Adrenal gland (tissue), 9 donors: ENCODE measurements at regions not wholly inside any gene's neighbourhood (a gene's known extent, or its start where the extent isn't known, plus 50 kb on each side); places are given as distances from the start of the nearest gene placed in this dataset.

Experiments
- DNase-seq, 7 donors: peaks; one replicate each; pipeline ENCODE4 v3.0.0-alpha.2; 2019 to 2020
- H3K27ac ChIP-seq, 5 donors: fragments of 200-600 bp; sonication (generic) in 4 of 5; 1 replicate in 3 of 5; 2 replicates in 2 of 5; pipeline versions ENCODE4 v1.5.1 to v1.8.0; 2016 to 2020; ENCODE audit warnings: mild to moderate bottlenecking in 1 of 5
- H3K27me3 ChIP-seq: fragments of 200-600 bp; 2 replicates; pipeline ENCODE4 v1.8.0; 2021
- H3K36me3 ChIP-seq, 2 donors: fragments of 200-600 bp; replicated peaks in 1 of 2; 1 replicate in 1 of 2; 2 replicates in 1 of 2; pipeline versions ENCODE4 v1.5.1 to v1.8.0; 2018 to 2022
- H3K4me1 ChIP-seq, 2 donors: fragments of 200-600 bp; replicated peaks in 1 of 2; 1 replicate in 1 of 2; 2 replicates in 1 of 2; pipeline versions ENCODE4 v1.5.1 to v1.8.0; 2018 to 2021
- H3K4me3 ChIP-seq, 4 donors: fragments of 200-600 bp; sonication (generic) in 3 of 4; one replicate each; pipeline ENCODE4 v1.5.1; 2016 to 2018
- H3K9me3 ChIP-seq, 3 donors: fragments of 200-600 bp; sonication (generic) in 1 of 3; replicated peaks in 1 of 3; 1 replicate in 2 of 3; 2 replicates in 1 of 3; pipeline versions ENCODE4 v1.5.1 to v1.8.0; 2016 to 2021
- CTCF ChIP-seq, 6 experiments: fragments of 450-650 bp in 4 of 6; fragments of 200-600 bp in 2 of 6; sonication (generic) in 1 of 6; IDR thresholded peaks; 1 replicate in 5 of 6; 2 replicates in 1 of 6; pipeline versions ENCODE4 v1.5.1 to v1.8.0; 2016 to 2021; ENCODE audit warnings: antibody characterized with exemption in 6 of 6, mild to moderate bottlenecking in 2 of 6, moderate library complexity in 1 of 6
- POLR2A ChIP-seq, 2 donors: fragments of 450-650 bp; IDR thresholded peaks; one replicate each; pipeline ENCODE4 v1.6.1; 2017; ENCODE audit warnings: antibody characterized with exemption in 2 of 2, mild to moderate bottlenecking in 2 of 2, moderate library complexity in 1 of 2
- WGBS, 4 donors: extraction: QIAGEN DNeasy Blood & Tissue Kit in 2 of 4; methylation state at CpG; one replicate each; pipeline versions ENCODE4 v1.1.5 to v1.1.7; 2013 to 2017; 5-methylcytosine and 5-hydroxymethylcytosine counted together
- intact Hi-C, 2 donors: fragments of 100-400 bp; cut with DNase I; formaldehyde crosslinking; loops; one replicate each; pipeline versions ENCODE4 v1.14.1 to v1.15.0; 2022 to 2023
- donor health status: healthy with polysubstance abuse.
- donor health status: Bipolar disorder and iron deficiency.
- donor health status: DM: yes; HTN: yes; CAD: no.
- donor health status: DM: no; HTN: no; CAD: no.
- donor health status: DM: no; HTN: no; CAD: no.

GRCh38 chr11:112829971-112830654 is 131.1 kb upstream of the NCAM1 start:
- H3K27me3 ChIP-seq = no peaks in the 10 kb centered on the region
- peaks cover 0 to 3% of the 10 kb centered on the region in 2 donors for H3K4me1 ChIP-seq
- DNase-seq = no peak
- intact Hi-C loops = no loop called here
- no peaks in the 10 kb centered on the region for H3K9me3 ChIP-seq
- TF ChIP-seq POLR2A (IDR thresholded peaks at IDR 0.05) = no peak
- no peak for TF ChIP-seq CTCF (IDR thresholded peaks at IDR 0.05)
- H3K27ac ChIP-seq = no peak overlapping the region
- WGBS, 4 donors = 79 to 80% (median 80%) methylated on average over 4 to 6 of the region's 6 CpGs
- H3K4me3 ChIP-seq = no peak overlapping the region
- H3K36me3 ChIP-seq = no peaks in the 10 kb centered on the region

- Histone ChIP-seq H3K27me3 (no peaks in the 10 kb centered on the region), H3K4me3 (no peak overlapping the region), H3K27ac (no peak overlapping the region), H3K9me3 (no peaks in the 10 kb centered on the region), H3K4me1 (peaks cover 0 to 3% of the 10 kb centered on the region in 2 donors), H3K36me3 (no peaks in the 10 kb centered on the region)
- TF ChIP-seq POLR2A (IDR thresholded peaks at IDR 0.05) (no peak), CTCF (IDR thresholded peaks at IDR 0.05) (no peak)
- WGBS, 4 donors = 71 to 92% (median 85%) methylated on average over 1 of the region's 1 CpG
- DNase-seq = peak in 1 of 7 donors; percentile 46
- intact Hi-C loops = no loop called here
These were observed 130.2 kb upstream of the NCAM1 start for GRCh38 chr11:112831041-112831440.

- Histone ChIP-seq H3K4me1 (peaks cover 0 to 3% of the 10 kb centered on the region in 2 donors), H3K27ac (no peak overlapping the region), H3K9me3 (no peaks in the 10 kb centered on the region), H3K36me3 (no peaks in the 10 kb centered on the region), H3K27me3 (no peaks in the 10 kb centered on the region), H3K4me3 (no peak overlapping the region)
- TF ChIP-seq POLR2A (IDR thresholded peaks at IDR 0.05) = no peak
- TF ChIP-seq CTCF (IDR thresholded peaks at IDR 0.05) = no peak
- DNase-seq = no peak
- 74 to 88% (median 81%) methylated on average over 2 to 3 of the region's 3 CpGs for WGBS, 4 donors
- intact Hi-C loops = no loop called here
These were observed 129.1 kb upstream of the NCAM1 start for GRCh38 chr11:112831969-112832766.

GRCh38 chr11:112834277-112834755 is 126.9 kb upstream of the NCAM1 start:
- Histone ChIP-seq H3K36me3 (no peaks in the 10 kb centered on the region), H3K9me3 (no peaks in the 10 kb centered on the region), H3K4me1 (peaks cover 0 to 3% of the 10 kb centered on the region in 2 donors), H3K27ac (peak overlapping the region in 1 of 5 donors; percentile 66), H3K4me3 (no peak overlapping the region), H3K27me3 (no peaks in the 10 kb centered on the region)
- 10 to 24% (median 21%) methylated on average over 2 to 5 of the region's 5 CpGs for WGBS, 4 donors
- TF ChIP-seq POLR2A (IDR thresholded peaks at IDR 0.05) = no peak
- TF ChIP-seq CTCF (IDR thresholded peaks at IDR 0.05) = no peak
- peak; percentile 59 to 89 (median 72) for DNase-seq
- intact Hi-C loops = no loop called here
